Caco-2 (cell line): ENCODE measurements at regions not wholly inside any gene's neighbourhood (a gene's known extent, or its start where the extent isn't known, plus 50 kb on each side); places are given as distances from the start of the nearest gene placed in this dataset.

Source experiments
- BruUV-seq: library from RNA; stranded (reverse); fragments of 400-500 nt; replicated peaks from 2 replicates; lab custom pipeline; 2021; lab: Mats Ljungman, UMichigan
- CTCF ChIA-PET: fragments of 300-600 bp; sonication (Branson Sonifier 250); formaldehyde crosslinking; loops from one replicate; lab custom pipeline; 2022; ENCODE audit warnings: antibody characterized with exemption; lab: Charles Lee
- POLR2A ChIA-PET: fragments of 300-600 bp; sonication (Branson Sonifier 250); formaldehyde crosslinking; loops from one replicate; lab custom pipeline; 2022; ENCODE audit warnings: antibody characterized with exemption; lab: Charles Lee
- DNase-seq, 2 experiments: peaks; one replicate each; pipeline versions ENCODE4 v3.0.0 to v3.0.0-alpha.2; 2020 to 2022
- H3K27me3 ChIP-seq: replicated peaks from 2 replicates; pipeline ENCODE4 v1.6.0; 2011; ENCODE audit warnings: low read length; ENCODE audit not compliant: control insufficient read depth, insufficient read depth
- H3K36me3 ChIP-seq: 2 replicates; pipeline ENCODE4 v1.5.1; 2011; ENCODE audit warnings: low read length; ENCODE audit not compliant: control insufficient read depth, insufficient read depth
- H3K4me1 ChIP-seq: fragments of 250-450 bp; sonication (Bioruptor Pico); 2 replicates; pipeline ENCODE4 v1.5.1; 2020; ENCODE audit warnings: mild to moderate bottlenecking
- H3K4me3 ChIP-seq: 2 replicates; pipeline ENCODE4 v1.5.1; 2011; ENCODE audit warnings: low read depth, mild to moderate bottlenecking, control low read depth, low read length
- H3K9me3 ChIP-seq: fragments of 250-450 bp; sonication (Bioruptor Pico); 2 replicates; pipeline ENCODE4 v1.5.1; 2020; ENCODE audit warnings: mild to moderate bottlenecking, moderate library complexity
- H3K27ac Mint-ChIP-seq: one replicate; pipeline ENCODE4 v1.8.0; 2022; ENCODE audit warnings: mixed read lengths; ENCODE audit not compliant: unreplicated experiment
- H3K27me3 Mint-ChIP-seq: one replicate; pipeline ENCODE4 v1.8.0; 2022; ENCODE audit warnings: mixed read lengths; ENCODE audit not compliant: insufficient read depth, unreplicated experiment
- H3K36me3 Mint-ChIP-seq: one replicate; pipeline ENCODE4 v1.8.0; 2022; ENCODE audit warnings: mild to moderate bottlenecking, mixed read lengths; ENCODE audit not compliant: insufficient read depth, unreplicated experiment
- H3K4me1 Mint-ChIP-seq: one replicate; pipeline ENCODE4 v1.8.0; 2022; ENCODE audit warnings: low read depth, mixed read lengths; ENCODE audit not compliant: unreplicated experiment
- H3K4me3 Mint-ChIP-seq: one replicate; pipeline ENCODE4 v1.8.0; 2022; ENCODE audit warnings: mild to moderate bottlenecking, moderate library complexity, mixed read lengths; ENCODE audit not compliant: unreplicated experiment
- H3K9me3 Mint-ChIP-seq: one replicate; pipeline ENCODE4 v1.8.0; 2022; ENCODE audit warnings: mixed read lengths; ENCODE audit not compliant: unreplicated experiment
- intact Hi-C: fragments of 100-400 bp; cut with micrococcal nuclease; formaldehyde crosslinking; loops from one replicate; pipeline ENCODE4 v1.10.0; 2022; ENCODE audit not compliant: unreplicated experiment
- TF ChIP-seq, protein P1 (sequence below), 2 experiments: fragments of 200-600 bp in 1 of 2; IDR thresholded peaks; 1 replicate in 1 of 2; 2 replicates in 1 of 2; pipeline versions ENCODE4 v1.5.1 to v1.8.0; 2011 to 2022; ENCODE audit warnings: antibody characterized with exemption in 1 of 2, control low read depth in 1 of 2, inconsistent platforms in 1 of 2, low read depth in 1 of 2, low read length in 1 of 2, mild to moderate bottlenecking in 1 of 2, moderate library complexity in 1 of 2; ENCODE audit not compliant: insufficient read depth in 1 of 2, severe bottlenecking in 1 of 2, unreplicated experiment in 1 of 2

GRCh38 chr5:89059274-89059673 lies 176.3 kb upstream of the MEF2C start:
- no peaks in the 10 kb centered on the region for H3K36me3 ChIP-seq
- BruUV-seq, result no TSS peak
- Mint-ChIP-seq H3K4me3 (no peak overlapping the region), H3K9me3 (no peaks in the 10 kb centered on the region), H3K27ac (no peak overlapping the region), H3K4me1 (no peaks in the 10 kb centered on the region), H3K27me3 (peaks cover 4% of the 10 kb centered on the region), H3K36me3 (no peaks in the 10 kb centered on the region)
- no peak for DNase-seq
- POLR2A ChIA-PET, result no interaction called here
- no peaks in the 10 kb centered on the region for H3K9me3 ChIP-seq
- CTCF ChIA-PET, result no interaction called here
- H3K4me3 ChIP-seq, result no peak overlapping the region
- intact Hi-C loops, result loop anchor here (1.0 kb wide), 1 partner anchor 20 kb away; no protein-coding TSS in a partner anchor
- no peaks in the 10 kb centered on the region for H3K27me3 ChIP-seq
- TF ChIP-seq, protein P1, sequence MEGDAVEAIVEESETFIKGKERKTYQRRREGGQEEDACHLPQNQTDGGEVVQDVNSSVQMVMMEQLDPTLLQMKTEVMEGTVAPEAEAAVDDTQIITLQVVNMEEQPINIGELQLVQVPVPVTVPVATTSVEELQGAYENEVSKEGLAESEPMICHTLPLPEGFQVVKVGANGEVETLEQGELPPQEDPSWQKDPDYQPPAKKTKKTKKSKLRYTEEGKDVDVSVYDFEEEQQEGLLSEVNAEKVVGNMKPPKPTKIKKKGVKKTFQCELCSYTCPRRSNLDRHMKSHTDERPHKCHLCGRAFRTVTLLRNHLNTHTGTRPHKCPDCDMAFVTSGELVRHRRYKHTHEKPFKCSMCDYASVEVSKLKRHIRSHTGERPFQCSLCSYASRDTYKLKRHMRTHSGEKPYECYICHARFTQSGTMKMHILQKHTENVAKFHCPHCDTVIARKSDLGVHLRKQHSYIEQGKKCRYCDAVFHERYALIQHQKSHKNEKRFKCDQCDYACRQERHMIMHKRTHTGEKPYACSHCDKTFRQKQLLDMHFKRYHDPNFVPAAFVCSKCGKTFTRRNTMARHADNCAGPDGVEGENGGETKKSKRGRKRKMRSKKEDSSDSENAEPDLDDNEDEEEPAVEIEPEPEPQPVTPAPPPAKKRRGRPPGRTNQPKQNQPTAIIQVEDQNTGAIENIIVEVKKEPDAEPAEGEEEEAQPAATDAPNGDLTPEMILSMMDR (IDR thresholded peaks at IDR 0.05; ENCODE audit: insufficient read depth in 1 of 2, low read depth in 1 of 2, low read length in 1 of 2, severe bottlenecking in 1 of 2, unreplicated experiment in 1 of 2), result no peak
- H3K4me1 ChIP-seq, result no peaks in the 10 kb centered on the region

DNA sequence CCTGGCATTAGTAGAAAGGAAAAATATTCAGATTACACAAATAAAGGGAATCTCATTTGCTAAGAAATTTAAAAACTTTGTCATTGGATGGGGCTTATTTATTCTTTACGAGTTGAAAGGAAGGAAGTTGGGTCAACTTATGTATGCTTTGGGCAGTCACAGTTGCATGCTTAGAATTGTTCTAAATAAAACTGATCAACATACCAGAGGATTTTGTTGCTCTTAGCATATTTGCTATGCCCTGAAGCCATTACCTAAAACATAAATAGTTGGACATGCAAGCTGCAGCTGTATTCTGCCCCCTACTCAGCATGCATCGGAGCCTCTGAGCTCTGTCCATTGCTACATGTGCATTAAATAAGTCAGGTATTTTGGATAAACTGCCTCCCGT lies 172.7 kb upstream of the MEF2C start:
- no peak overlapping the region for H3K4me3 ChIP-seq
- Mint-ChIP-seq H3K27me3 (peaks cover 3% of the 10 kb centered on the region), H3K36me3 (no peaks in the 10 kb centered on the region), H3K9me3 (peaks cover 5% of the 10 kb centered on the region), H3K4me3 (no peak overlapping the region), H3K27ac (no peak overlapping the region), H3K4me1 (no peaks in the 10 kb centered on the region)
- BruUV-seq, result no TSS peak
- H3K4me1 ChIP-seq, result no peaks in the 10 kb centered on the region
- ChIA-PET POLR2A (no interaction called here), CTCF (no interaction called here)
- no peak for DNase-seq
- intact Hi-C loops, result no loop called here
- H3K36me3 ChIP-seq, result no peaks in the 10 kb centered on the region
- TF ChIP-seq, protein P1 (IDR thresholded peaks at IDR 0.05; ENCODE audit: insufficient read depth in 1 of 2, low read depth in 1 of 2, low read length in 1 of 2, severe bottlenecking in 1 of 2, unreplicated experiment in 1 of 2), result no peak
- H3K9me3 ChIP-seq, result 0 out of 2 replicates have a peak, but pooled peaks cover 1% of the 10 kb centered on the region
- H3K27me3 ChIP-seq, result no peaks in the 10 kb centered on the region

DNA sequence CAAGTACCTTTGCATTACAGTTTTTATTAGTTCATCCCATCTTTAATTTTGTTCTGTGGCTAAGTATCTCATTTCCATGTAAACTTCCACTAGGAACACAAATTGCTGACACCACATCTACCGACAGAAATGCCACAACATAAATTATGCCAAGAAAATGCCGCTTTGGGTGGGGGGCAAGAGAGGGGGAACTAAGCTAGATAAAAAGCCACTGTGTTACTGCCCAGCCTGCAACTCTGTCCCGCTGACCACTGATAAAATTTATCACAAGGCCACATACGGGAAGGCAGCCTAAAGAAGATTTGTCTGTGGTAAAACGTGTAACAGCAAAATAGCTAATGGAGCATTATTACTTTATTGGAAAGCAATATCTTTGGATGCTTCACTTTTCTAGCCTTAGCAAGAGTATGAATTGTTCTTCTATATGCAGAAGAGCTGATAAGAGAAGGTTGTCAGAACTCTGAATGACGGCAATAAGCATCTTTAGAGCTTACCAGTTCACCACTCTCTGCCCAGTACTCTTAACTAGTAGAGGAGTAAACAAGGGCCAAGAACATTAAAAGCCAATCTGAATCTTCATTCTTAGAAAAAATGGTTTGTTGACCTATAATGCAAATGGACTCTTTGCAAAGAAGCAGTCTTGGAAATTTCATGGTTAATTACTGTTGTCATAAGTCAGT lies 172.2 kb upstream of the MEF2C start:
- TF ChIP-seq, protein P1 (IDR thresholded peaks at IDR 0.05; ENCODE audit: insufficient read depth in 1 of 2, low read depth in 1 of 2, low read length in 1 of 2, severe bottlenecking in 1 of 2, unreplicated experiment in 1 of 2), result no peak
- H3K4me3 Mint-ChIP-seq, result no peak overlapping the region
- H3K4me1 Mint-ChIP-seq, result no peaks in the 10 kb centered on the region
- no peaks in the 10 kb centered on the region for H3K4me1 ChIP-seq
- H3K4me3 ChIP-seq, result no peak overlapping the region
- no peak for DNase-seq
- ChIA-PET POLR2A (no interaction called here), CTCF (no interaction called here)
- no TSS peak for BruUV-seq
- H3K9me3 Mint-ChIP-seq, result peaks cover 11% of the 10 kb centered on the region
- H3K27me3 ChIP-seq, result no peaks in the 10 kb centered on the region
- H3K27me3 Mint-ChIP-seq, result no peaks in the 10 kb centered on the region
- 0 out of 2 replicates have a peak, but pooled peaks cover 4% of the 10 kb centered on the region for H3K9me3 ChIP-seq
- intact Hi-C loops, result no loop called here
- no peaks in the 10 kb centered on the region for H3K36me3 Mint-ChIP-seq
- H3K27ac Mint-ChIP-seq, result no peak overlapping the region
- H3K36me3 ChIP-seq, result no peaks in the 10 kb centered on the region
